GM21390 (cell line): ENCODE measurements at regions not wholly inside any gene's neighbourhood (a gene's known extent, or its start where the extent isn't known, plus 50 kb on each side); places are given as distances from the start of the nearest gene placed in this dataset.

Source experiments
- ATAC-seq: cut with Tn5 transposase; IDR thresholded peaks from one replicate; pipeline ENCODE4 v1.9.1; 2021; ENCODE audit not compliant: unreplicated experiment

DNA sequence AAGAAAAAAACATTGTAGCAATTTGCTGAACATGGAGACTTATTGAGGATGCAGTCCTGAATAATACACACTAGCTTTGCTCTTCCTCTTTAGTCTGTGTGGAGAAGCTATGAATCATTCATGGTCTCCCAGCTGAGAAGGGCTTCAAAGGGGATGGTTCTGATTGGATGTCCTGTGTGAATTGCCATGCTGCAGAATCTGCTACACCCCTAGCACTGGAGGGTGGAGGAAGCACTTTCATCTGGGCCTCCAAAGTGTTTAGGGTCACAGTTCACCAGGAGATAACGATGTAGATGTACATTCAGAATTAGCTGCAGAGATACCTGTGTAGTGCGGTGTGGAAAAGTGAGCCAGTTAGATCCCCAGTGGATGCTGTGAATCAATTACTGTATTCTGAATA, 321.1 kb upstream of the EDNRB start:
- no peak for ATAC-seq

DNA sequence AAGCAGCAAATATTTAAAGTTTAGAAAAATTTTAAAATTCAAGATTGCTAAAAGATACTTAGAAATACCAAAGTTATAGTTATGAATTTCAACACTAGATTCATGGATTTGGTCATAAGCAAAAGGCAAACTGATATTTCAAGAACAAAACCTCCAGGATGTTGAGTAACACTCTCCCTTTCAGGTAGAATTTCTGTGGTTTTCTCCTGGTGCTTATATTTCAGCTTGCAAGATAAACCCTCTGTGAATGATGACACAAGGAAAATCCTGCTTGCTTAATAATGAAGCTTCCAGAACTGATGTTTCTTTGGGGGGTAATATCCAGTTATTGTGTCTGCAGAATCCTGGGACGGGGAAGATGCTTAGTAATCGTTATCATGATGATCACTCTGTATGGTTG, 320.3 kb upstream of the EDNRB start:
- ATAC-seq, result no peak

DNA sequence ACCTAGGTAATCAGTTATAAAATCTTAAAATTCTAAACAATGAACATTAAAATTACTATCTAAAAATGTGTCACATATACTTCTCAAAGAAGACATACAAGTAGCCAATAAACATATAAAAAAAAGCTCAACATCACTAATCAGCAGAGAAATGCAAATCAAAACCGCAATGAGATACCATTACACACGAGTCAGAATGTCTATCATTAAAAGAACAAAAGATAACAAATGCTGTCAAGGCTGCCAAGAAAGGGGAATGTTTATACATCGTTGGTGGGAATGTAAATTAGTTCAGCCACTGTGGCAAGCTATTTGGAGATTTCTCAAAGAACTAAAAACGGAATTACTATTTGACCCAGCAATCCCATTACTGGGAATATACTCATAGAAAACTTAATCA, 310.3 kb upstream of the EDNRB start:
- no peak for ATAC-seq

DNA sequence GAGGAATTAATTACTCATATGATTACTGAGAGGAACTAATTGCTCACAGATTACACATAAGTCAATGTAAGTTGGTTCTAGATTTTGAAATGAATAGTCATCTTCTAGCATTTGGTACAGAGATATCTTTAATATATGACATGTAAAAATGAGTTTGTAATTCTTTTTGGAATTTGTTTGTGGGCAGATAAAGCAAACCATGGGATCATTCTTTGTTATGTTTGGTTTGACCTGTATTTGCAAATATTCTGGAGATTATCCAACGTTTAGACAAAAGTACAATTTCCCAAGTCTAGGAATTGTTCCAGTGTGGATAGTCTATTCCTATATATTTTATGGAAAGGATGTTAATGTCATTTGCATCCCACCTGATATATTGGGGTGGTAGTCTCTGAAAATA, 309.6 kb upstream of the EDNRB start:
- no peak for ATAC-seq

- no peak for ATAC-seq
Measured at GRCh38 chr13:78227709-78228108, 309.1 kb upstream of the EDNRB start.

GRCh38 chr13:78215458-78216108, 297.0 kb upstream of the EDNRB start:
- ATAC-seq, result no peak

- peak; percentile 58 for ATAC-seq
Measured at GRCh38 chr13:78201411-78201810, 282.8 kb upstream of the EDNRB start.

DNA sequence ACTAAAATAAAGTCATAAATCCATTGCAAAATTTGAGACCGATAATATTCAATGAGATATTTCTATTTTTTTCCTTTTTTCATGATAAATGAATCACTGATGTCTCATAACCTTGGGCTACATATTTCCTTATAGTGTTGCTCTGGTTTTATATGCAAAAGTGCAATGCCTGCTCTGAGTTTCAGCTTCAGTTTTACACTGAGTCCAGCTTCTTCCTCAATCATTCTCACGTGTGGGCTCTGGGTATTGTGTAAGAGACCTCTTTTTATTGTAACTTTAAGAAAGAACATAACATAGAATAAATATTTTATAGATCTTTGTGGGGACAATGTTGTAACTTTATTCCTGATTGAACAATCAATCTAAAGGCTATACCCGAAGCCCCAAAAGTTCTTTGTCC, 280.2 kb upstream of the EDNRB start:
- ATAC-seq, result no peak

DNA sequence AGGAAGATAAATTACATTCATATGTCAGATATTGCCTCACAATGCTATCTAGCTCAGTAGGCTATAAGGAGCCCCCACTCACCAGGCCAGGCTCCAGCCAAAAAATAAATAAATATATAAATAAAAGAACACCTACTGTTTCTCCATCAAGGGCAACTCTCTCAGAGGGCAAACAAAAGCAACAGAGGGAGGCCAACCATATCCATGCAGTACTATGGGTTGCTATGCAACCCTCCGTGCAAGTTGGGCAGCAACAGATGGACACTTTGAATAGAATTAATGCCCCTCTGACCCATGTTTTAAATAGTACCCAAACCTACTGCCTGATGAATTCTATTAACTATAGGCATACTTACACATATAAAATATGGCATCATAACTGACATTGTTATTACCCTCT, 279.8 kb upstream of the EDNRB start:
- no peak for ATAC-seq

- no peak for ATAC-seq
Measured at GRCh38 chr13:78197231-78197630, 278.6 kb upstream of the EDNRB start.

DNA sequence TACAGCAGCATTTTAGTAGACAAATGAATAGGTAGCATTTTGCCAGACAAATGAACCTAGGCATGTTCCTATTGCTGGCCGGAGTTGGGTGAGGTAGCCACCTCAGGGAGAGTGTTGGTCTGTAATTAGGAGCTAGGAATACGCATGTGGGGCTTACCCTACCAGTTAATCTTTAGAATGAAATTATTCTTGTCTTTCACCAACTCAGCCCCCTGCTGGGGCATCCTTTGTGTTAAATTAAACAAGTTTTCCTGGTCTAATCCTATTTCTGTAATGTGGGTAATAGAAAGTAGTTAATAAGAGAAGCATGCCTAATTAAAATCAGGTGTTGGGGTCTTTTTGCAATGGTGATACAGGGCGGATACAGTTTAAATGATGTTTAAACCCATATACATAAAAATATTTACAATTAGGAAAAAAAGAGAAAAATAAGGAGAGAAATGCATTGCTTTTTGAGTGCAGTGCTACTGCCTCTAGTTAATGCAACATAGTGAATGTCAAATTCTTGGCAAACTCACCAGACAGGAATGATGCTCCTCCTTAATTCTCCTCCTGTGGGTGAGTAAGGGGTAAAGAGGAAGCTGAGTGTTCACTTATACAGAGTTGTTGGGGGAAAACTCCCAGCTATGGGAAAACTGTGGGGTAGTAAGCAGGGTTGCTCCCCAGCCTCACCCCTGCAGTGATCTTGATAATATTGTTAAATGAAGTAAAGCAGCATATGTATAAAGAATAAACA, 276.4 kb upstream of the EDNRB start:
- ATAC-seq, result no peak

GRCh38 chr13:78193846-78194245, 275.2 kb upstream of the EDNRB start:
- no peak for ATAC-seq

GRCh38 chr13:78192716-78193115, 274.1 kb upstream of the EDNRB start:
- no peak for ATAC-seq

DNA sequence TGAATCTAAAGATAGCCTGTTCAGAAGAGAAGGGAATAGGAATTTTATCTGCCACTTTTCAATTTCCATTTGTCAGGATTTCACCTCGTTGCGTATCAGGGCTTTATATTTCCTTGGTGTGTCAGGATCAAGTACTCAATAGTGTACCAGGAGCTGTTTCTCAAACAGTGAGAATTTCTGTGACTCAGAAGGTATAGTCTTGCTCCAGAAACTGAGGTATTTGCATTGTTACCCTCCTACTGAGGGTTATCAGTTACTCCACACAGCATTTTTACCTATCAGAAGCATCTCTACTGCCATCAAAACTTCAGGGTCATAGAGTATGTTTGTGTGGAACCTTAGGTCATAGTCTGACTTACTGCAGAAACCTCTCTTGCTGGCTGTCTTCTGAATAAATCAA, 271.7 kb upstream of the EDNRB start:
- no peak for ATAC-seq

- no peak for ATAC-seq
Measured at GRCh38 chr13:78187781-78188180, 269.1 kb upstream of the EDNRB start.

DNA sequence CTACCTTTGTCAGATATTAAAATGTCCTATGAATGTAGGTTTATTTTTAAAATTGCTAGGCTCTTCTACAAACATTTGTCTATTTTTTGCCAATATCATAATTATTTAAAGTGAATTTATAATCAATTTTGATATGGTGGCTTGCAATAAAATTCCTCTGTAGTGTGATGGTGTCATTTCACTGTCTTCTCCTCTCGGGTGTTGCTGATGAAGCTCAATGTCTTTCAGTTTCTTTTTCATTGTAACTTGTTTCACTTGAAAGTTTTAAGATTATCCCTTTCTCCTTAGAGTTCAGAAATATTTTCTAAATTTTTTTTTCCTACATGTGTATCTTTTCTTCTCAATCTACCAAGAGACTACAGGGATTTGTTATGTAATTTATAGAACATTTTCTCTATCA, 267.1 kb upstream of the EDNRB start:
- ATAC-seq, result peak; percentile 67

- no peak for ATAC-seq
Measured at GRCh38 chr13:78183732-78184131, 265.1 kb upstream of the EDNRB start.

DNA sequence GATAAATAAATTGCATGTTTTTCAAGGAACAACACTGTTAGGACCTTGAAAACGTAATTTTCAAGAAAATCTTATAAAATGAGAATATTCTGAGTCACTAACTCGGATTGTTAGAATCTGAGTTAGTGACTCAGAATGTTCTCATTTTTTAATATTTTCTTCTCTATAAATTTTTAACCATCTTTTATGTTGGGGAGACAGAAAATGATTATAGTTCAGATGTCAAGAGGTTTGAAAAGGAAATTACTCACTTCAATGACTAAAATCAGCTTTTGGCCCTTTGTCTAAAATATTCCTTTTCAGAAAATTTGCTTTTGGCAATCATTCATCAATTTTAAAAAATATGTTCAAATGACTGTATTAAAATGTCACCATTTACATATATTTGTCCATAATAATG, 264.2 kb upstream of the EDNRB start:
- no peak for ATAC-seq

GRCh38 chr13:78177306-78177705, 258.7 kb upstream of the EDNRB start:
- no peak for ATAC-seq

GRCh38 chr13:78176880-78177279, 258.2 kb upstream of the EDNRB start:
- no peak for ATAC-seq

- no peak for ATAC-seq
Measured at GRCh38 chr13:78169386-78169785, 250.8 kb upstream of the EDNRB start.

GRCh38 chr13:78168981-78169380, 250.3 kb upstream of the EDNRB start:
- ATAC-seq, result no peak

DNA sequence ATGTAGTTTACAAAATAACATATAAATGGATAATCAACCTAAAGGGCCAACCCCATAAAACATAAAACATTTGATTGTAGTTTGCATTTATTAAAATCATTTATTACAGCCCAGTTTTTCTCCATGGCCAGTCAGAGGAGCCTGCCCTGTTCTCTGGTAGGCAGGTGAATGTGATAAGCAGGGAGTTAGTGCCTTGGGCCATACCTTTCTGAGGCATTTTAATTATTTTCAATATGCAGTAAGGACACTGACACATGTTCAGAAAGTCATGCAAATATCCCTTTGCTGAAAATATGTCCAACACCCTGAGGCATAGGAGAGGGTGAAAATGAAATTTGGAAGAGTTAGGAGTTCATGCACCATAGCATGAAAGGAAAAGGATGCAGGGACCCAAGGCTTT, 242.6 kb upstream of the EDNRB start:
- ATAC-seq, result no peak
